Pancreas (tissue), 10 donors: ENCODE measurements at regions not wholly inside any gene's neighbourhood (a gene's known extent, or its start where the extent isn't known, plus 50 kb on each side); places are given as distances from the start of the nearest gene placed in this dataset.

ENCODE experiments used
- ATAC-seq, 4 donors: fragments of 200-7000 bp; cut with Tn5 transposase; one replicate each; pipeline versions ENCODE4 v1.8.0 to v1.9.1; 2020; ENCODE audit warnings: mild to moderate bottlenecking in 4 of 4, moderate library complexity in 4 of 4
- DNase-seq, 6 donors: peaks; one replicate each; pipeline ENCODE4 v3.0.0-alpha.2; 2020
- FAIRE-seq: peaks from 2 replicates; lab custom pipeline; 2012; peaks lifted over from hg19 to GRCh38; lab: Jason Lieb, UNC
- H3K27ac ChIP-seq, 4 donors: fragments of 200-600 bp; sonication (generic); 1 replicate in 3 of 4; 2 replicates in 1 of 4; pipeline versions ENCODE4 v1.5.0 to v1.8.0; 2020
- H3K27me3 ChIP-seq, 4 donors: fragments of 200-600 bp; one replicate each; pipeline ENCODE4 v1.8.0; 2021
- H3K36me3 ChIP-seq, 3 donors: fragments of 200-600 bp; sonication (generic) in 1 of 3; one replicate each; pipeline versions ENCODE4 v1.5.0 to v1.8.0; 2020 to 2021
- H3K4me1 ChIP-seq, 3 donors: fragments of 200-600 bp; one replicate each; pipeline ENCODE4 v1.8.0; 2021
- H3K4me3 ChIP-seq, 4 donors: fragments of 200-600 bp; sonication (generic) in 2 of 4; one replicate each; pipeline versions ENCODE4 v1.5.0 to v1.8.0; 2020 to 2021
- H3K9me3 ChIP-seq, 4 donors: fragments of 200-600 bp; one replicate each; pipeline ENCODE4 v1.8.0; 2021
- WGBS, 2 donors: extraction: QIAGEN DNeasy Blood & Tissue Kit; methylation state at CpG; one replicate each; pipeline ENCODE4 v1.1.7; 2013; 5-methylcytosine and 5-hydroxymethylcytosine counted together
- intact Hi-C, 3 donors: fragments of 100-400 bp; cut with DNase I; formaldehyde crosslinking; loops; one replicate each; pipeline versions ENCODE4 v1.11.1 to v1.14.2; 2022
- TF ChIP-seq, protein P1 (sequence below), 4 donors: fragments of 200-600 bp; sonication (generic) in 3 of 4; IDR thresholded peaks; one replicate each; pipeline versions ENCODE4 v1.5.0 to v1.8.0; 2021; ENCODE audit warnings: antibody characterized with exemption in 4 of 4
- donor health status: healthy with polysubstance abuse.
- donor health status: DM: no; HTN: no; CAD: no; lungs with moderate emphysema.
- donor health status: DM: no; HTN: no; CAD: no.
- donor health status: control.
- donor health status: control.
- donor health status: Bipolar disorder and iron deficiency.
- donor health status: DM: yes; HTN: yes; CAD: no.
- donor health status: DM: no; HTN: no; CAD: no.
- donor health status: DM: no; HTN: no; CAD: no.
- donor health status: DM: yes; HTN: yes; CAD: no.

DNA sequence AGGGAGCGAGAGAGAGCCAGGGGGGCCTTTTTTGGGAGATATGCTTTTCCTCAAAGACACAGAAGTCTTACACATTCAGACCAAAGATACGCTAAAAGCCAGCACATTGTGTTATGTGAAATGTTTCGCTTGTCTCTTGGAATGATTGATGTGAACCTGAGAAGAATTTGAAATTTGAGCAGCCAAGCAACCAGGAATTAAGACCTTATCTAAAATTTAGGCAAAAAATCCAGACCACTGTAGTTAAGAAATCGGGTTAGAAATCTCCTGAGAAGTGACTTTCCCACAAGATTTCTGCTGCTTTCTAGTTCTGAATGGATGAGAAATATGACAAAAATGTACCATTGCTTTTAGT, 223.2 kb upstream of the GMDS start:
- Histone ChIP-seq H3K27me3 (no peaks in the 10 kb centered on the region), H3K4me1 (no peaks in the 10 kb centered on the region), H3K27ac (no peak overlapping the region), H3K36me3 (no peaks in the 10 kb centered on the region), H3K4me3 (no peak overlapping the region), H3K9me3 (no peaks in the 10 kb centered on the region)
- ATAC-seq (no peak), DNase-seq (no peak), FAIRE-seq (no peak)
- WGBS, 2 donors, result 51 to 73% methylated on average over 4 of the region's 4 CpGs
- TF ChIP-seq, protein P1, sequence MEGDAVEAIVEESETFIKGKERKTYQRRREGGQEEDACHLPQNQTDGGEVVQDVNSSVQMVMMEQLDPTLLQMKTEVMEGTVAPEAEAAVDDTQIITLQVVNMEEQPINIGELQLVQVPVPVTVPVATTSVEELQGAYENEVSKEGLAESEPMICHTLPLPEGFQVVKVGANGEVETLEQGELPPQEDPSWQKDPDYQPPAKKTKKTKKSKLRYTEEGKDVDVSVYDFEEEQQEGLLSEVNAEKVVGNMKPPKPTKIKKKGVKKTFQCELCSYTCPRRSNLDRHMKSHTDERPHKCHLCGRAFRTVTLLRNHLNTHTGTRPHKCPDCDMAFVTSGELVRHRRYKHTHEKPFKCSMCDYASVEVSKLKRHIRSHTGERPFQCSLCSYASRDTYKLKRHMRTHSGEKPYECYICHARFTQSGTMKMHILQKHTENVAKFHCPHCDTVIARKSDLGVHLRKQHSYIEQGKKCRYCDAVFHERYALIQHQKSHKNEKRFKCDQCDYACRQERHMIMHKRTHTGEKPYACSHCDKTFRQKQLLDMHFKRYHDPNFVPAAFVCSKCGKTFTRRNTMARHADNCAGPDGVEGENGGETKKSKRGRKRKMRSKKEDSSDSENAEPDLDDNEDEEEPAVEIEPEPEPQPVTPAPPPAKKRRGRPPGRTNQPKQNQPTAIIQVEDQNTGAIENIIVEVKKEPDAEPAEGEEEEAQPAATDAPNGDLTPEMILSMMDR (IDR thresholded peaks at IDR 0.05), result no peak
- intact Hi-C loops, result no loop called here

DNA sequence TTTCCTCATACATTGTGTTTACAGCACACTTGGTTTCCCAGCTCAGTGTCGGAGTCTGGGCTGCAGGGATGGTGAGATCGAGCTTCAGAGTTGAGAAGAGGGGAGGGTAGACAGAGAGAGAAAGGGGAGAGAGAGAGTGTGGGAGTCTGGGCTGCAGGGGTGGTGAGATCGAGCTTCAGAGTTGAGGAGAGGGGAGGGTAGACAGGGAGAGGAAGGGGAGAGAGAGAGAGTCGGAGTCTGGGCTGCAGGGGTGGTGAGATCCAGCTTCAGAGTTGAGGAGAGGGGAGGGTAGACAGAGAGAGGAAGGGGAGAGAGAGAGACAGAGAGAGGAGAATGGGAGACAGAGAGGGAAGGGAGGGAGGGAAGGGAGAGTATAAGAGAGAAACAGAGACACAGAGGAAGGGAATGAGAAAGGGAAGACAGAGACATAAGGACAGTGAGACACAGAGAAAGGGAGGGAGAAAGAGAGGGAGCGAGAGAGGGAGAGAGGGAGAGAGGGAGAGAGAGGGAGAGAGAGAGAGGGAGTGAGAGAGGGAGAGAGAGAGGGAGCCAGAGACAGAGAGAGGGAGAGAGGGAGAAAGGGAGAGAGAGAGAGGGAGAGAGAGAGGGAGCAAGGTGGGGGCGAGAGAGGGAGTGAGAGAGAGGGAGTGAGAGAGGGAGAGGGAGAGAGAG, 222.7 kb upstream of the GMDS start:
- intact Hi-C loops, result no loop called here
- ATAC-seq, result no peak
- no peak for FAIRE-seq
- H3K27me3 ChIP-seq, result no peaks in the 10 kb centered on the region
- H3K4me3 ChIP-seq, result no peak overlapping the region
- WGBS, 2 donors, result 40 to 57% methylated on average over 6 of the region's 6 CpGs
- no peak for DNase-seq
- TF ChIP-seq, protein P1 (IDR thresholded peaks at IDR 0.05), result no peak
- no peaks in the 10 kb centered on the region for H3K9me3 ChIP-seq
- no peaks in the 10 kb centered on the region for H3K36me3 ChIP-seq
- H3K27ac ChIP-seq, result no peak overlapping the region
- no peaks in the 10 kb centered on the region for H3K4me1 ChIP-seq

DNA sequence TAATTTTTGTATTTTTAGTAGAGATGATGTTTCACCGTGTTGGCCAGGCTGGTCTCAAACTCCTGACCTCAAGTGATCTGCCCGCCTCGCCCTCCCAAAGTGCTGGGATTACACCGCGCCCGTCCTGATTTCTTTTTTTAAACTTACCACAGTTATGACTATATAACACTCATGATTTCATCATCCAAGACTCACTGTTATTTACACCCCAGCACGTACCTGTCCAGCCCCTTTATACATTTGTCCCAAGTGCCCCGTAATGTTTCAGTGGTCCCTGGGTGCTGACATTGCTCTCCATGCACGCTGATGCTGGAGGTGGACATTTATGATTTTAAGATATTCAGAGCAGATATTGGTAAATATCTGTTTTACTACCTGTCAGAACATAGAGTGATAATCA, 219.9 kb upstream of the GMDS start:
- ATAC-seq, result no peak
- 94 to 95% methylated on average over 9 of the region's 9 CpGs for WGBS, 2 donors
- intact Hi-C loops, result no loop called here
- Histone ChIP-seq H3K4me3 (no peak overlapping the region), H3K36me3 (no peaks in the 10 kb centered on the region), H3K4me1 (no peaks in the 10 kb centered on the region), H3K9me3 (no peaks in the 10 kb centered on the region), H3K27ac (no peak overlapping the region), H3K27me3 (no peaks in the 10 kb centered on the region)
- FAIRE-seq, result no peak
- no peak for DNase-seq
- TF ChIP-seq, protein P1 (IDR thresholded peaks at IDR 0.05), result no peak

DNA sequence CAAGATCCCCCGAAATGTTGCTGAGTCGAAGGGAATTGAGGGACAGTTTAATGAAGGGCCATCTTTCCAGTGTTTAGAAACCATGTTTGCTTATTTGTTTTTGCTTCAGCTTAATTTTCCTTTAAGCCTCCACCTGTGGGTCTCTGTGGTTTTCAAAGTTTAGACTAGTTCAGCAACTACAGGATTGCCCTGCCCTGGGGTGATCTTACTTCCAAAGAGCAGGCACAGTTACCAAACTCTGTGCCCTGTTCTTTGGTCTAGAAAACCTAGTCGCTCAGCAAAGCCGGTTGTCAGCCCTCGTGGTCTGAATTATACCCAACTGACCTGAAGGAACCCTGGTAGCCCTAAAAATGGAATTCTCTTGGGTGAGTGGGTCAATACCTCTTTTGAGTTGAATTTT, 219.2 kb upstream of the GMDS start:
- TF ChIP-seq, protein P1 (IDR thresholded peaks at IDR 0.05), result no peak
- FAIRE-seq (no peak), ATAC-seq (no peak), DNase-seq (no peak)
- no peak overlapping the region for H3K27ac ChIP-seq
- H3K4me3 ChIP-seq, result no peak overlapping the region
- H3K27me3 ChIP-seq, result no peaks in the 10 kb centered on the region
- intact Hi-C loops, result no loop called here
- no peaks in the 10 kb centered on the region for H3K9me3 ChIP-seq
- H3K36me3 ChIP-seq, result no peaks in the 10 kb centered on the region
- 88 to 92% methylated on average over 5 of the region's 5 CpGs for WGBS, 2 donors
- H3K4me1 ChIP-seq, result no peaks in the 10 kb centered on the region

DNA sequence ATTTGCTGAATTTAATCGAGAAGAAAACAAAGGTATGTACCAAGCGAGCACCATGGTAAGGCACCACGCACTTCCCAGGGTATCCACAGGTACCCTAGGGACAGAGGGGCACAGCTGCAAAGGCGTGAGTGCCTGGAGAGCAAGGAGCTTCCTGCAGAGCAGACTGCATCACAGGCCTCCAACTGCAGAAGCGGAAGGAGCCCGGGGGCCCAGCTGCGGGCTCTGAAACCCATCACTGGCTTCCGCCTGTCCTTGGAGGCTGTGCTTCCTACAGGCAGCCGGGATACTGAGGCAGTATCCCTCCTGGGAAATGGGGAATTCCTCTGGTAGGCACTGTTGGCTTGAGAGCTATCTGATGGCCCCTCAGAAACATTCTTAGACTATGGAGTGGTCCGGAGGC, 217.4 kb upstream of the GMDS start:
- WGBS, 2 donors, result 86 to 88% methylated on average over 10 of the region's 10 CpGs
- no peak overlapping the region for H3K4me3 ChIP-seq
- DNase-seq, result no peak
- intact Hi-C loops, result no loop called here
- no peaks in the 10 kb centered on the region for H3K36me3 ChIP-seq
- TF ChIP-seq, protein P1 (IDR thresholded peaks at IDR 0.05), result no peak
- H3K9me3 ChIP-seq, result no peaks in the 10 kb centered on the region
- H3K27ac ChIP-seq, result no peak overlapping the region
- no peaks in the 10 kb centered on the region for H3K4me1 ChIP-seq
- no peaks in the 10 kb centered on the region for H3K27me3 ChIP-seq
- FAIRE-seq, result no peak
- no peak for ATAC-seq
